GM12892 (cell line): ENCODE measurements at regions not wholly inside any gene's neighbourhood (a gene's known extent, or its start where the extent isn't known, plus 50 kb on each side); places are given as distances from the start of the nearest gene placed in this dataset.

Experiments used
- DNase-seq: peaks from one replicate; pipeline ENCODE4 v3.0.0; 2011; ENCODE audit not compliant: insufficient read length
- FAIRE-seq: peaks from 2 replicates; lab custom pipeline; 2011; peaks lifted over from hg19 to GRCh38; lab: Jason Lieb, UNC
- POLR2A ChIP-seq: IDR thresholded peaks from 2 replicates; pipeline ENCODE4 v1.6.1; 2011; ENCODE audit warnings: low read depth, low read length, control low read depth
- POLR2AphosphoS5 ChIP-seq: IDR thresholded peaks from 2 replicates; pipeline ENCODE4 v1.6.1; 2011; ENCODE audit warnings: low read depth, low read length, control low read depth
- TAF1 ChIP-seq: IDR thresholded peaks from 2 replicates; pipeline ENCODE4 v1.6.1; 2011; ENCODE audit warnings: low read depth, mild to moderate bottlenecking, control low read depth, low read length, borderline replicate concordance

DNA sequence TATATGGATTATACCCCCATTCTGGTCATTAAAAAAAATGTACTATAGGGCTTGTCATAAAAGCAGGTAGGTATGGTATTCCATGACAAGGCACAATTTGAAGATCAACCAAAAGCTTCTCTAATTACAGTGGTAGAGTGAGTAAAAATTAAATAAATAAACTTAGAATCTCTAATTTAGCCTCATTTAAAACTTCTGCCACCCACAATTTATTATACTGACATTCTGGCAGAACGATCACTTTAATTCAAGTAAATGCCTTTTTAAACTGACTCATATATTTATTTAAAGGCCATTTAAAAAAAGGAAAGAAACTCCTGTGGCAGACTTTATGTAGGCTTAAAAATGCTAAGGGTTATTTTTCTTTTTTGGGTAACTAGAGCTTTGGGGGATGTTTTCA is 68.3 kb upstream of the PHACTR2 start:
- DNase-seq = no peak
- TF ChIP-seq TAF1 (no peak), POLR2AphosphoS5 (no peak)
- no peak for FAIRE-seq

DNA sequence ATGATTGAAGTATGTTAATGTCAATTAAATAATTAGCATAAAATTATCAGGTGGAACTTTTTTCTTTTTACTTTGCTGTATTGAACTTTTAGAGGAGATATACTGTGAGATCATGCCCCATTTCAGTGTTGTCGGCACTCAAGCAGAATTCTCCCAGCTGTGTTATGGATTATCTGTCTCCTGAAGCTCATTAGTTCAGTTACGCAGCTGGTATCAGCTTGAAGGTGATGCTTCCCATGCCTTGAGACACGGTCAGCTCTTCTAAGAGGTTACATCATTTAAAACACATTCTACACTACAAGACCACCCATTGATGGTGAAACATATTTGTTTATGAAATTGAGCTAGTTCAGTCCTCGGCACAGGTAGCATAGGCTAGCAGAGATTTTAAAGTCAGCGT is 68.9 kb upstream of the PHACTR2 start:
- FAIRE-seq (no peak), DNase-seq (no peak)
- TF ChIP-seq POLR2AphosphoS5 (no peak), POLR2A (no peak), TAF1 (no peak)

DNA sequence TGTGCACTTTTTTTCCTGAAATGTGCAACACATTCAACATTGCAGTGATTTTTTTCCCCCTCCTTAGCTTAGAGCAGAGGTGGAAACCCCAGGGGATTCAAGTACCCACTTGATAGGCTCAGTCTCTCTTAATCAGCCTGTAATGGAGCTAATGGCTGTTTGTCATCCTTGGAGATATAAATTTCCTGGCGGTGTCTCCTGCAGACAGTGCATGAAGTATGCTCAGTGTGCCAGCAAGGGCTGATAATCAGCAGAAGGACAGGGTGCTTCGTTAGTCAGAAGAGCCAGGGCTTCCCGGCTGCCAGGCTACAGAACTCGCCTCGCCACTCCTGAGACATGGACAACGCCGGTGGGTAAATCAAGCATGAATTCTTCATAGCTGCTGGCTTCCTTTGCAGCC is 69.8 kb upstream of the PHACTR2 start:
- TF ChIP-seq TAF1 = no peak
- no peak for TF ChIP-seq POLR2AphosphoS5
- no peak for TF ChIP-seq POLR2A
- FAIRE-seq = no peak

DNA sequence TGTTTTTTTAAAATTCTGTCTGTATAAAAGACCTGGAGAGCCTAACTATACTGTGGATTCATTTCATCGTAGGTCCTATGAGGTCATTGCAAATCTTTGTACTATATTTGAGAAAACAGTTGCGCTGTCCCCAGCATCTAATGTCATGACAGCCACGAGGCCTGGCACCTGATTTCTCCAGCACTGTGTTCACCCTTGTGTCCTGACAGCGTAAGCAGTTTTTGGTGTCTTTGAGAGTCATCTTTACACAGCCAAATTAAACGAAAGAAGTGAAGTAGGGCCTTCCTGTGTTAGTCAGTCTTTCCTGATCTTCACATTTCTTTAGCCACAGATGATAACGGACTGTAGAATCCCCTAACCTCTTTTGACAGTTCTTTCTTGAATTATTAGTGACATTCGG is 70.6 kb upstream of the PHACTR2 start:
- TF ChIP-seq POLR2AphosphoS5 (no peak), TAF1 (no peak), POLR2A (no peak)
- FAIRE-seq (no peak), DNase-seq (no peak)

More for the DNA sequence above, 69.8 kb upstream of the PHACTR2 start:
- no peak for DNase-seq

DNA sequence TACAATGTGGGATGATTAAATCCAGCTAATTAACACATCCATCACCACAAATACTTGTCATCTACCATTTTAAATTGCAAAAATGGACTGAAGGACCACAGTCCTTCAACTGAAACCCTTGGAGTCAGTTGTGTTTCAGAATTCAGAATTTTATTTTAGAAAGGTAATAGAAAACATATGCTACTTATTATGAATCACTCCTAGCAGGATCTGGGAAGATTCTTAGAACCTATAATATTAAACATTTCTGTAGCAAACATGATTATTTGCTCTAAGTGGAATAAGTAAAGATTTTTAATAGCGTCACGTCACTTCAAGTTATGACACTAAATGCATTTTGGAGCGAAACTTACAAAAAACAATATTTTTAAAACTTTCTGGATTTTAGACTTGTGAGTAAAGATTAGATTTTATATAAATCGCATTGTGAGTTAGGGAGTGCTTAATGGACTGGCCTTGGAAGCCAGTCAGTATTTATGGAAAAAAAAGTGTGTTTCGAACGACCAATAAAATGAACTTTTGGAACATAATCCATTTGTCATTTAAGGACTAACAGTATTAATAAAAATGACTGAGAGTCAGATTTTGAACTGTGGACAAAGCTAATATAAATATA is 71.8 kb upstream of the PHACTR2 start:
- TF ChIP-seq POLR2A = no peak
- no peak for TF ChIP-seq POLR2AphosphoS5
- no peak for TF ChIP-seq TAF1
- DNase-seq (no peak), FAIRE-seq (no peak)

DNA sequence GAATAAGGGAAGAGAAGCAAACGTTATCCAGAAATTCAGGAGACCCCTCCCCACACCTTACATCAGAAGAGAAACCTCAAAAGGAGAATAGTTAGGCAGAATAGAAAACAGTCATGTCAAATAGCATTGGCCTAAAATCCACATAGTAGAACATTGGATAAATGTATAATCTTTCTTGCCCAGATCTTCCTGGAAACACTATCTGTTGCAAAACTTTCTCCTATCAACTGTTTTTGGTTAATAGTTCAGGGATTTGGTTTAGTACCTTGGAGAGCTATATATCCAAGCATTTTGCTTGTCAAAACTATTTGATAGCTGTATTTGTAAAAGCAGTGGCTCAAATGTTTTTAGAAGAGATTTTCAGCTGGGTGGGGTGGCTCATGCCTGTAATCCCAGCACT is 74.3 kb upstream of the PHACTR2 start:
- no peak for FAIRE-seq
- no peak for TF ChIP-seq TAF1
- TF ChIP-seq POLR2AphosphoS5 = no peak
- TF ChIP-seq POLR2A = no peak
- no peak for DNase-seq

DNA sequence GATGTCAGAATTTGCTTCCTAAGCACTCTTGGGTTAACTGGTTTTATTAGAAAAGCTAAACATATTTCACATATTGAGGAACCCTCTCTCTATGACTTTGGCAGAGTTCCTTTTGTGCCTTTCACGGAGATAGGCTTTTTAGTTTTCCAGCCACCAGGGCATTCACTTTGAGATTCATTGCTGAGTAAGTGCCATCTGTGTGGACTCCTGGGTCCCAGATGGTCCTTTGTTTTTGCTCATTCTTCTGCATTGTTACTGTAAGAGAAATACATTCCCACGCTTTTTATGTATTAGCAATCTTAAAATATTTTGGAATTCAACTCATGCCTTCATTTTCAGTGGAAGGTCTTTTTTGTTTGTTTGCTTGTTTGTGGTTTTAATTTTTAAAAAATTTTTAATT is 76.3 kb upstream of the PHACTR2 start:
- no peak for FAIRE-seq
- no peak for TF ChIP-seq POLR2A
- no peak for TF ChIP-seq TAF1
- TF ChIP-seq POLR2AphosphoS5 = no peak
- DNase-seq = no peak

DNA sequence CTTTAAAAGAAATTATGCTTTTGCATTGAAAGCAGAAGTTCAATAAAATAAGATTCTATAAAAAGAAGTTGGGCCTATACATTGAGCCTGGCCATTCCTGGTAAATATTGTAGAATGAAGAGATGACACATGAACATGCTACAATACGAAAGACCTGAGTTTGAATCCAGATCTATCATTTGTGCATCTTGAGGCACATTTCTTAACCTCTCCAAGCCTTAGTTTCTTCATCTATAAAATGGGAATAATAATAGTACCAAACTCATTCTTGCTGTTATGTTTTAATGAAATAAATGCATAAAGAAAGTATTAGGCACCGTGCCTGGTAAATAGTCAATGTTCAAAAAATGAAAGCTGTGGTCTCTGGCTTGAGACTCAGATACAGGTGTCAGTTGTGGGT is 76.9 kb upstream of the PHACTR2 start:
- no peak for TF ChIP-seq POLR2AphosphoS5
- no peak for TF ChIP-seq POLR2A
- TF ChIP-seq TAF1 = no peak
- DNase-seq (no peak), FAIRE-seq (no peak)

DNA sequence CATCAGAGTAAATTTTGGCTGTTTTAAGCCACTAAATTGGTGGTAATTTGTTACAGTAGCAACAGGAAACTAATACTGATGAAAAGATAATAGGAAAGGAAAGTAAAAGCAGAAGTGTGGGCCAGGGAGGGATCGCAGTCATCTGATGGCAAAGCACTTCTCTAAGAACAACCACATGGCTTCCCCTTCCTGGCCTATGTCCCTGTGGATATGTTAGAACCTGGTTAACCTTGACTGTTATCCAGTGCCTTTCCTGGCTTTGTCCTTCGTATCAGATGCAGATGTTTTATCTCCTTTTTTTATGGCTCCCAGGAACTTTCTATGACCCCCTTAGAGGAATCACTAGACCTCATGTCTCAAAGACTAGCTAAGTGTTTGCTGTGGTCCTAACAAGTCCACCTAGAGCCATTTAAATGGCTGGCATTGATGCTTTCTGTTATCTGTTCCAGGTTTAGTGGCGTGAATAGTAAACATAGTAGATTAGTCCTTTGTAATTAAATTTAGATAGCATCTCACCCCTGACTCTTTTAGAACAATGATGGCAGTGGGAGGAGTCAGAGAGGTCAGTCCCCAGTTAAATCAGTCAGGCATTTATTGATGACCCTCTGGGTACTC is 79.2 kb upstream of the PHACTR2 start:
- DNase-seq = no peak
- FAIRE-seq = no peak

DNA sequence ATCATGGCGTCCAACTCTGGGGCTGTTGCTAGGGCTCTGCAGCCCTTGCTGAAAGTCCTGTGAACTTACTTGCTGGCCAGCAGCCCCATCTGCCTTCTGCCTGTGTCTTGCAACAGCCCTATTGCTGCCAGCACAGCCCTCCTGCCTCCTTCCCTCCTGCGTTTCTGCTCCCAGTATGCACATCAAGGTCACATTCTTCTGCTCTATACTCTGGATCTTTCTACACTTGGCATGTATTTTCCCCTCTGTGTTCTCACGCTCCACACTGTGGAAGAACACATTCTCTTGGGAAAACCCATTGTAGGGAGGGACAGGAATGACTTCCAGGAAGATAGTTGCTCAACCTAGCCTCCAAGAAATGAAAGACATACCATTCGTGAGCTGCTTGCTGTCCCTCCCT is 80.9 kb upstream of the PHACTR2 start:
- FAIRE-seq = no peak

More for the DNA sequence above, 79.2 kb upstream of the PHACTR2 start:
- TF ChIP-seq POLR2AphosphoS5 (no peak), POLR2A (no peak), TAF1 (no peak)

DNA sequence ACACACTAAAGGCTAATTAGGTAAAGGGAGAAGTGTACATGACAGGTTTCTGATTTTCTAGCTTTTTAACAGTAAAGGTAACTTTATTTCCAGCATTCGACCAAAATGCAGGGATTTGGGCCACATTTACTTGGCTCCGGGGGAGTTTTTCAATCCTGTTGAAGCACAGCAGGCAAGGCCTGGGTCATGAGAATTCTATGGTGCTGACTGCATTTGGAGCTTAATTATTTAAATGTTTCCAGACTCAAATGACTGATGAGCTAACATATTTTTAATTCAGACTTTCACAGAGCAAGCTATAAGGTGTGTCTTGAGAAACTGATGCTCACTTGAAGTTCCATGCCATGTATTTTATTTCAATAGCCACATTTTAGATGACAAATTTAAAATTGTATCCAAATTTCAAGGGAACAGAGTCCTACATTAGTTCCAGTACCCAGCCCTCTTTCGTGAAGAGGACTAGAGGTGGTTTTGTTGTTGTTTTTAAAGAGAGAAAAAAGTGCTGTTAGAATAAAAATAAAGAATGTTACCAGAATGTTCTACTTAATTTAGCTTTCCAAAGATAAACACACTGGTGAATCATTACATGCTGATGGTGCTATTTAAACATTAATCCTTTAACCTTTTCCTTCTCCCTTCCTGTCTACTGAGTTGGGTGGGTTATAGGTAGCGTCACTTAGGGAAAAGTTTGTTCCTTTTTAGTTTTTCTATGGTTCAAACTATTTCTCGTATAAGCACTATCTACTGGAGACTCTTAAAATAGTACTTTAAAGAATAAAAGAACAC is 82.3 kb upstream of the PHACTR2 start:
- FAIRE-seq (no peak), DNase-seq (no peak)
- no peak for TF ChIP-seq TAF1
- TF ChIP-seq POLR2AphosphoS5 = no peak
- no peak for TF ChIP-seq POLR2A

More for the DNA sequence above, 80.9 kb upstream of the PHACTR2 start:
- TF ChIP-seq POLR2AphosphoS5 (no peak), POLR2A (no peak), TAF1 (no peak)
- no peak for DNase-seq

DNA sequence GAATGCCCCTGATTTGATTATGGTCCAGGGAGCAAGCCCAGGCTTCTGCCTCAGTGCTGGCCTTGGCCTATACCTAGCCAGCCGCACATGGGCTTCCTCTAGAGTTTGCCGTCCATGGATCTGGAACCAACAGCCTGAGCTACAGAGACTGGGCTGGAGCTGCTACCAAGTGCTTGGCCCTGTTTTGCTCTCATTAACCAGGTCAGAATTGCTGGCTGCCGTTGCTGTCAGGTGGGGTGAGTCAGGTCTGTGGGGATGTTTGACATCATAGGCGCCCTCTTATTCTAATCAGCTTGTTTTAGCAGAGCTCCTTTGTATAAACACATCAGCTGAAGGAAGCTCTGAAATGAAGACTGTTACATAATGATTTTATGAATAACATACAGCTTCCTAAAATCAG is 83.1 kb upstream of the PHACTR2 start:
- DNase-seq = no peak
- no peak for FAIRE-seq
- TF ChIP-seq POLR2AphosphoS5 (no peak), POLR2A (no peak), TAF1 (no peak)
